ENCODE measurements at regions not wholly inside any gene's neighbourhood (a gene's known extent, or its start where the extent isn't known, plus 50 kb on each side); places are given as distances from the start of the nearest gene placed in this dataset.

- H3K27ac ChIP-seq (ENCODE audit: low read depth in 1 of 2, low read length in 1 of 2): no peak overlapping the region
- H3K9me3 ChIP-seq (ENCODE audit: control insufficient read depth in 2 of 2, insufficient read depth in 1 of 2, low read length in 1 of 2): no peaks in the 10 kb centered on the region
- H3K27me3 ChIP-seq (ENCODE audit: control insufficient read depth in 2 of 2, insufficient read depth in 1 of 2, low read length in 1 of 2): no peaks in the 10 kb centered on the region
- H3K36me3 ChIP-seq (ENCODE audit: control insufficient read depth in 2 of 2, insufficient read depth in 2 of 2, low read length in 1 of 2): no peaks in the 10 kb centered on the region
- no peak overlapping the region for H3K4me3 ChIP-seq (ENCODE audit: low read length in 2 of 2)
- WGBS: 94% methylated on average over 4 of the region's 4 CpGs
- DNase-seq (ENCODE audit: low read depth in 6 of 9, low spot score in 9 of 9): no peak
- H3K4me1 ChIP-seq (ENCODE audit: control insufficient read depth in 2 of 2, insufficient read depth in 2 of 2, low read length in 2 of 2): no peaks in the 10 kb centered on the region
Measured at GRCh38 chr7:49432254-49432653, 341.2 kb upstream of the VWC2 start.

GRCh38 chr7:49433794-49434193 is 339.6 kb upstream of the VWC2 start:
- Histone ChIP-seq H3K4me3 (ENCODE audit: low read length in 2 of 2) (no peak overlapping the region), H3K4me1 (ENCODE audit: control insufficient read depth in 2 of 2, insufficient read depth in 2 of 2, low read length in 2 of 2) (no peaks in the 10 kb centered on the region), H3K27me3 (ENCODE audit: control insufficient read depth in 2 of 2, insufficient read depth in 1 of 2, low read length in 1 of 2) (no peaks in the 10 kb centered on the region), H3K27ac (ENCODE audit: low read depth in 1 of 2, low read length in 1 of 2) (no peak overlapping the region), H3K9me3 (ENCODE audit: control insufficient read depth in 2 of 2, insufficient read depth in 1 of 2, low read length in 1 of 2) (no peaks in the 10 kb centered on the region), H3K36me3 (ENCODE audit: control insufficient read depth in 2 of 2, insufficient read depth in 2 of 2, low read length in 1 of 2) (no peaks in the 10 kb centered on the region)
- no peak for DNase-seq (ENCODE audit: low read depth in 6 of 9, low spot score in 9 of 9)

DNA sequence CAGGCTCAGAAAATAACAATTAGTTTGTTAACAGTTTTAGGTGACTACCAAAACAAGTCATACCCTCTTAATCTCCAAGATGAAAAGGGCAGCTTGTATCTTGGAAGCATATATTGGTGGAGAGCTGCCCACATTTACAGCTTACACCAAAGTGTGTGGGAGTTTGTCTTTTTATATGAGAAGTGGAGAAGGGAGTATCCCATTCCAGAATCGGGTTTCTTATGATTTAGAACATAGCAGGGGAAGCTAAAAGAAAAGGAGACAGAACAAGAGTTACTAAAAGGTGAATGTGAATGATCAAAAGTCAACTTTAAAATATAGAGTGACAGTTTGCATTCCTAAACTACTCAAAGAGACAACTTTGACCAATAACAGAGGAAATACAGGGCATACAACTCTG is 338.6 kb upstream of the VWC2 start:
- Histone ChIP-seq H3K27me3 (ENCODE audit: control insufficient read depth in 2 of 2, insufficient read depth in 1 of 2, low read length in 1 of 2) (no peaks in the 10 kb centered on the region), H3K4me3 (ENCODE audit: low read length in 2 of 2) (no peak overlapping the region), H3K4me1 (ENCODE audit: control insufficient read depth in 2 of 2, insufficient read depth in 2 of 2, low read length in 2 of 2) (no peaks in the 10 kb centered on the region), H3K27ac (ENCODE audit: low read depth in 1 of 2, low read length in 1 of 2) (no peak overlapping the region), H3K9me3 (ENCODE audit: control insufficient read depth in 2 of 2, insufficient read depth in 1 of 2, low read length in 1 of 2) (no peaks in the 10 kb centered on the region), H3K36me3 (ENCODE audit: control insufficient read depth in 2 of 2, insufficient read depth in 2 of 2, low read length in 1 of 2) (no peaks in the 10 kb centered on the region)
- no peak for DNase-seq (ENCODE audit: low read depth in 6 of 9, low spot score in 9 of 9)
- WGBS: 76% methylated on average over 1 of the region's 1 CpG

DNA sequence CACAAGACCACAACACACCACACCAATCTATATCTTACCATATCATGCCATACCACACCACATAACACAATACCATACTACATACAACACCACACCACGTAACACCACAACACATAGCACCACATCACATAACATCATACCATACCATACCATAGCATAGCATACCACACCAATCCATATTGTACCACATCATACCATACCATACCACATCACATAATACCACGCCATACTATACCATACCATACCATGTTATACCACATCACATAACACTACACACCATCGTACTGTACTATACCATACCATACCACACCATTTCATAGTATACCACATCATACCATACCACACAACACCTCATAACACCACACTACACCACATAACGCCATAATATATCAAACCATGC is 335.2 kb upstream of the VWC2 start:
- WGBS: 96% methylated on average over 4 of the region's 4 CpGs
- H3K9me3 ChIP-seq (ENCODE audit: control insufficient read depth in 2 of 2, insufficient read depth in 1 of 2, low read length in 1 of 2): no peaks in the 10 kb centered on the region

DNA sequence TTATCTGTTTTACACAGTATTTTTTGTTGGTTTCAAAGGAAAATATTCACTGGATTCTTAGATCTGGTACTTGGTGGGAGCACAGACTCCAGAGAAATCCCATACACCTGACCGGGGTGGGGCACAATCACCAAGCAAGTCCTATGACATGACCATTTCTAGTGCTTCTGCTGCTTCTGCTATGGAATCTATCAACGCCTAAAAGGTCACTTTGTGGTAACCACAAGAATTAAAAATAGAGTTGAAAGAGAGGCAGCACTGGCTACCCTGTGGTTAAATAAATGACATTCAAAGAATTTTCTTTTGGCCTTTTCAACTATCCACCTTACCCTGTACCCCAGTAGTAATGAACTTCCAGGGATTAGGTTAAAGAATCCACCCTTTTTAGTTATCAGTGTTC is 329.9 kb upstream of the VWC2 start:
- no peaks in the 10 kb centered on the region for H3K4me1 ChIP-seq (ENCODE audit: control insufficient read depth in 2 of 2, insufficient read depth in 2 of 2, low read length in 2 of 2)

More for the DNA sequence above, 335.2 kb upstream of the VWC2 start:
- H3K4me1 ChIP-seq (ENCODE audit: control insufficient read depth in 2 of 2, insufficient read depth in 2 of 2, low read length in 2 of 2): no peaks in the 10 kb centered on the region
- H3K27me3 ChIP-seq (ENCODE audit: control insufficient read depth in 2 of 2, insufficient read depth in 1 of 2, low read length in 1 of 2): no peaks in the 10 kb centered on the region
- DNase-seq (ENCODE audit: low read depth in 6 of 9, low spot score in 9 of 9): no peak
- no peak overlapping the region for H3K27ac ChIP-seq (ENCODE audit: low read depth in 1 of 2, low read length in 1 of 2)
- no peaks in the 10 kb centered on the region for H3K36me3 ChIP-seq (ENCODE audit: control insufficient read depth in 2 of 2, insufficient read depth in 2 of 2, low read length in 1 of 2)
- H3K4me3 ChIP-seq (ENCODE audit: low read length in 2 of 2): no peak overlapping the region

DNA sequence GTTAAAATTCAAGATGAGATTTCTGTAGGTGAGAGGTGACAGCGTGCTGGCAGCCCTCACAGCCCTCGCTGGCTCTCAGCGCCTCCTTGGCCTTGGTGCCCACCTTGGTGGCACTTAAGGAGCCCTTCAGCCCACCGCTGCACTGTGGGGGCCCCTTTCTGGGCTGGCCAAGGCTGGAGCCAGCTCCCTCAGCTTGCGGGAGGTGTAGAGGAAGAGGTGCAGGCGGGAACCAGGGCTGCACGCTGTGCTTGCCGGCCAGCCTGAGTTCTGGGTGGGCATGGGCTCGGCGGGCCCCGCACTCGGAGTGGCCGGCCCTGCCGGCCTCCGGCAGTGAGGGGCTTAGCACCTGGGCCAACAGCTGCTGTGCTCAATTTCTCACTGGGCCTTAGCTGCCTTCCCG is 320.0 kb upstream of the VWC2 start:
- H3K4me3 ChIP-seq (ENCODE audit: low read length in 2 of 2): no peak overlapping the region
- H3K36me3 ChIP-seq (ENCODE audit: control insufficient read depth in 2 of 2, insufficient read depth in 2 of 2, low read length in 1 of 2): no peaks in the 10 kb centered on the region
- no peaks in the 10 kb centered on the region for H3K9me3 ChIP-seq (ENCODE audit: control insufficient read depth in 2 of 2, insufficient read depth in 1 of 2, low read length in 1 of 2)
- H3K4me1 ChIP-seq (ENCODE audit: control insufficient read depth in 2 of 2, insufficient read depth in 2 of 2, low read length in 2 of 2): no peaks in the 10 kb centered on the region
- H3K27ac ChIP-seq (ENCODE audit: low read depth in 1 of 2, low read length in 1 of 2): no peak overlapping the region
- no peak for DNase-seq (ENCODE audit: low read depth in 6 of 9, low spot score in 9 of 9)
- no peaks in the 10 kb centered on the region for H3K27me3 ChIP-seq (ENCODE audit: control insufficient read depth in 2 of 2, insufficient read depth in 1 of 2, low read length in 1 of 2)
- 96% methylated on average over 16 of the region's 16 CpGs for WGBS

More for the DNA sequence above, 329.9 kb upstream of the VWC2 start:
- H3K9me3 ChIP-seq (ENCODE audit: control insufficient read depth in 2 of 2, insufficient read depth in 1 of 2, low read length in 1 of 2): no peaks in the 10 kb centered on the region
- H3K36me3 ChIP-seq (ENCODE audit: control insufficient read depth in 2 of 2, insufficient read depth in 2 of 2, low read length in 1 of 2): no peaks in the 10 kb centered on the region
- 48% methylated on average over 2 of the region's 2 CpGs for WGBS
- H3K27ac ChIP-seq (ENCODE audit: low read depth in 1 of 2, low read length in 1 of 2): no peak overlapping the region
- no peaks in the 10 kb centered on the region for H3K27me3 ChIP-seq (ENCODE audit: control insufficient read depth in 2 of 2, insufficient read depth in 1 of 2, low read length in 1 of 2)
- no peak overlapping the region for H3K4me3 ChIP-seq (ENCODE audit: low read length in 2 of 2)
- no peak for DNase-seq (ENCODE audit: low read depth in 6 of 9, low spot score in 9 of 9)

DNA sequence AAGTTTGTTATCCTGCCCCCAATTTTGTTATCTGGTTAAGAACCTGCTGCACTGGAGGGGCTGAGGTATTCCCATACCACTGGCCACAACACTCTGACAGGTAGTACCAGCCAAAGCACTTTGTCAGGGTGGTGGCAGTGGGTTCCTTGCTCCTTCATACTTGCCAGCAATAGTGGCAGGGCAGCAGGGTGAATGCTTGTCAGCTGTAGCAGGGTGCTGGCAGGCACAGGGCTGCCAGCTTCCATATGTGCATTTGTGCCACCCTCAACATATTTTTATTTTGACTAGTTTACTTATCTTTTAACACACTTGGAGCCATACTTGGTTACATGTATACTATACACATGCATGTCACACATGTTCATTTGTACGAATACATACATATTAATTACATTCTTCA is 294.0 kb upstream of the VWC2 start:
- Histone ChIP-seq H3K27me3 (ENCODE audit: control insufficient read depth in 2 of 2, insufficient read depth in 1 of 2, low read length in 1 of 2) (no peaks in the 10 kb centered on the region), H3K36me3 (ENCODE audit: control insufficient read depth in 2 of 2, insufficient read depth in 2 of 2, low read length in 1 of 2) (no peaks in the 10 kb centered on the region), H3K9me3 (ENCODE audit: control insufficient read depth in 2 of 2, insufficient read depth in 1 of 2, low read length in 1 of 2) (no peaks in the 10 kb centered on the region), H3K4me1 (ENCODE audit: control insufficient read depth in 2 of 2, insufficient read depth in 2 of 2, low read length in 2 of 2) (peaks cover 0 to 4% of the 10 kb centered on the region in 2 donors), H3K27ac (ENCODE audit: low read depth in 1 of 2, low read length in 1 of 2) (no peak overlapping the region), H3K4me3 (ENCODE audit: low read length in 2 of 2) (no peak overlapping the region)
- WGBS: 95% methylated on average over 1 of the region's 1 CpG
- no peak for DNase-seq (ENCODE audit: low read depth in 6 of 9, low spot score in 9 of 9)

DNA sequence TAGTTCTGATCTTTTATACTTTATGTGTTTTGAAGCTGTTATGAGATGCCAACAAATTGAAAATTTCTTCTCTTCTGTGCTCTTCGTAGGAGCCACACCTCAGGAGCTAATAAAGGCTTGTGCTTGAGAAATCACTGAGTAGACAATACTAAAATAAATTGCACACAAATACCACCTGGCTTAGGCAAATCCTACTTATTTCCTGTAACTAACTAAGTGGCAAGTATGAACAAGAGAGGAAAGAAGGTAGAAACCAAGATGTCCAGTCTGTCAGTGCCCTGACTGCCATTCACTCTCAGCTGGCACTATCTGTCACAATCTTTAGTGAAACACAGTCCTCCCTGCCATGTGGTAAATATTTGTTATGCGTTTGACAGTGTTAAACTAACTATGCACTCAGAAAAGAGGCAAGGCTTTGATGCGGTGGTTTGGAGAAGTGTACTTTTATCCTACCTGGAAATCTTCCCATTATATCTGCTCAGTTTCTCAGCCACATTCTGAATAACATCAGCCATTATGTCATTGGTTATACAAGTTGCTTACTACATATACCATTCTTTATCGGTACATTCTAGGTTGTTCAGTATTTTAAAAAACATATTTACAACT is 293.4 kb upstream of the VWC2 start:
- Histone ChIP-seq H3K36me3 (ENCODE audit: control insufficient read depth in 2 of 2, insufficient read depth in 2 of 2, low read length in 1 of 2) (no peaks in the 10 kb centered on the region), H3K9me3 (ENCODE audit: control insufficient read depth in 2 of 2, insufficient read depth in 1 of 2, low read length in 1 of 2) (no peaks in the 10 kb centered on the region), H3K4me3 (ENCODE audit: low read length in 2 of 2) (no peak overlapping the region), H3K27ac (ENCODE audit: low read depth in 1 of 2, low read length in 1 of 2) (no peak overlapping the region), H3K27me3 (ENCODE audit: control insufficient read depth in 2 of 2, insufficient read depth in 1 of 2, low read length in 1 of 2) (no peaks in the 10 kb centered on the region), H3K4me1 (ENCODE audit: control insufficient read depth in 2 of 2, insufficient read depth in 2 of 2, low read length in 2 of 2) (peaks cover 0 to 4% of the 10 kb centered on the region in 2 donors)
- 86% methylated on average over 4 of the region's 4 CpGs for WGBS
- DNase-seq (ENCODE audit: low read depth in 6 of 9, low spot score in 9 of 9): no peak

DNA sequence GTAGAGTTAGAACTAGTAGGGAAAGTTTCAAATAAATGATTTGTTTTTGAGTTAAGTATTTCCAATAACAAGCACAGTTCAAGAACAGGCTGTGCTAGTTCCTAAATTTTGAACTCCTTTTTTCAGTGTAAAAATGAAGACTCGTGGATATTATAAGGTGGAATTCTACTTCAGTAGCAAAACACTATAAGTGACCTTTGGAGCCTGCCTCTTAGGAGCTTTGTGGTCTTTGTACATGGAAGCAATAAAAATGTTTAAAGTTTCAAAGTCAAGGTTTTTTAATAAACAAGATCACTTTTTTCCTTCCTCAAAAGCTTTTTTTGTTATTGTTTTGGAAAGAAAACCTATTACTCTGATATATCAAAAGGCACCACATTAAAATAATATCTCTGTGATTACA is 292.4 kb upstream of the VWC2 start:
- DNase-seq (ENCODE audit: low read depth in 6 of 9, low spot score in 9 of 9): no peak
- Histone ChIP-seq H3K27me3 (ENCODE audit: control insufficient read depth in 2 of 2, insufficient read depth in 1 of 2, low read length in 1 of 2) (no peaks in the 10 kb centered on the region), H3K4me1 (ENCODE audit: control insufficient read depth in 2 of 2, insufficient read depth in 2 of 2, low read length in 2 of 2) (peaks cover 0 to 4% of the 10 kb centered on the region in 2 donors), H3K4me3 (ENCODE audit: low read length in 2 of 2) (no peak overlapping the region), H3K27ac (ENCODE audit: low read depth in 1 of 2, low read length in 1 of 2) (no peak overlapping the region), H3K36me3 (ENCODE audit: control insufficient read depth in 2 of 2, insufficient read depth in 2 of 2, low read length in 1 of 2) (no peaks in the 10 kb centered on the region), H3K9me3 (ENCODE audit: control insufficient read depth in 2 of 2, insufficient read depth in 1 of 2, low read length in 1 of 2) (no peaks in the 10 kb centered on the region)
- 85% methylated on average over 1 of the region's 1 CpG for WGBS

GRCh38 chr7:49483142-49483541 is 290.3 kb upstream of the VWC2 start:
- H3K27me3 ChIP-seq (ENCODE audit: control insufficient read depth in 2 of 2, insufficient read depth in 1 of 2, low read length in 1 of 2): no peaks in the 10 kb centered on the region
- WGBS: 62% methylated on average over 2 of the region's 2 CpGs
- H3K36me3 ChIP-seq (ENCODE audit: control insufficient read depth in 2 of 2, insufficient read depth in 2 of 2, low read length in 1 of 2): no peaks in the 10 kb centered on the region
- no peak overlapping the region for H3K4me3 ChIP-seq (ENCODE audit: low read length in 2 of 2)
- H3K4me1 ChIP-seq (ENCODE audit: control insufficient read depth in 2 of 2, insufficient read depth in 2 of 2, low read length in 2 of 2): peaks cover 0 to 4% of the 10 kb centered on the region in 2 donors
- no peaks in the 10 kb centered on the region for H3K9me3 ChIP-seq (ENCODE audit: control insufficient read depth in 2 of 2, insufficient read depth in 1 of 2, low read length in 1 of 2)
- peak in 2 of 9 donors; percentile 3 to 18 for DNase-seq (ENCODE audit: low read depth in 6 of 9, low spot score in 9 of 9)
- H3K27ac ChIP-seq (ENCODE audit: low read depth in 1 of 2, low read length in 1 of 2): no peak overlapping the region

Measured in thymus (tissue), 11 donors.